HG02973 (cell line): ENCODE measurements at regions not wholly inside any gene's neighbourhood (a gene's known extent, or its start where the extent isn't known, plus 50 kb on each side); places are given as distances from the start of the nearest gene placed in this dataset.

ENCODE experiments used
- ATAC-seq: cut with Tn5 transposase; IDR thresholded peaks from one replicate; pipeline ENCODE4 v1.9.1; 2021; ENCODE audit warnings: moderate library complexity; ENCODE audit not compliant: unreplicated experiment

DNA sequence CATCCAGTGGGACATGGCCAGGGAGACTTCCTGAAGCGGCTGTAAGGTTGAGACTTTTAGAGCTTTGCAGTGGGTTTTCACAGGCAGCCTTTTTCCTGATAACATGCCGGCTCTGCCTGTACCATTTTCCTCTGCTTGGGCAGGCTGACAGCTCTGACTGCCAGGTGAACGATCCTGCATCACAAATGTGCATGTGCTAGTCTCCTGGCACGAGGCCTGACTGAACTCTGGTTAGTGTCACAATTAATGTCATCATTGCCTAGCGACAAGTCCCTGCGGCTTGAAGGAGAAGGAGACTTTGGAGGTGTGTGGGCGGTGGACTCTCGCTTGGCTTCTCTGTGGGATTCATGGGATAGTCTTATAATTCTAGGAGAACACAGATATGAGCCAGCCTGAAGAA, 783.6 kb upstream of the TSPY4 start:
- ATAC-seq = no peak

DNA sequence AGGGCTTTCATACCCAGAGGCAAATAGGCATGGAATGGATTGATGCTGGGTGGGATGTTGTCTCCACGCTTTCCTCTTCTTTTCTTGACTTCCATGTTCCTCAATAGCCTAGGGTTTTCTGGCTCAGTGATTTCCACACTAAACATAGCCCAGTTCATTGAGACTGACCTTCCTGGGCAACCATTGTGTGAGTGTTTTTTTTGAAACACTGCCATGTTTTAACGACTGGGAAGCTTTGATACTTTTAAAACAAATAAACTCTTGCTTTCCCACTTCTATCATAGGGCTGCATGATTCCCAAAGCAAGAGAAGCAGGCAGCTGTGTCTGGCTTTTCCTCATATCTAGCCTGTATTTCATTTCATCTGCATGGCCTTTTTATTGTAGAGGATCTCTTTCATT, 775.9 kb upstream of the TSPY4 start:
- ATAC-seq = no peak

DNA sequence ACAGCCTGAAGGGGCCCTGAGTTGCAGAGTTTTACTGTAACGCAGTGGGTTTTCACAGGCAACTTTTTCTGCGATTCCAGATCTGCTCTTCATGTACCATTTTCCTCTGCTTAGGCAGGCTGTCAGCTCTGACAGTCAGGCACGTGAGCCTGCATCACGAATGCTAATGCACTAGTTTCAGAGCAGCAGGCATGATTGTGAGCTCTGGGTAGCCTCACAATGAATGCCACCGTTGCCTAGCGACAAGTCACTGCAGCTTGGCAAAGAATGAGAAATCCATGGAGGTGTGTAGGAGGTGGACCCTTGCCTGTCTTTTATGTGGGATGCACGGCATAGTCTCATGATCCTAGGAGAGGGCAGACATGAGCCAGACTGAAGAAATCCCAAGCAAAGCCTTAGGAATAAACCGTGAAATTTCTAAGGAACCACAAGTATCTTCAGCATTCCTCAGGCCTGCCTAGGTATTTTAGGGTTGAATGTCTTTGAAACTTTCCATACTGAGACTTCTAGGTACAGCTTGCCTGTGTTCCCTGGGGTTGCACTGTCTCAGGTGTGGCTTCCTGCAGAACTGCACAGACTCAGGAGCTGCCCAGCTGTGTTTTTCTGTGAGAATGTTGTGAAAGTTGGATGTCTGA, 774.7 kb upstream of the TSPY4 start:
- no peak for ATAC-seq

DNA sequence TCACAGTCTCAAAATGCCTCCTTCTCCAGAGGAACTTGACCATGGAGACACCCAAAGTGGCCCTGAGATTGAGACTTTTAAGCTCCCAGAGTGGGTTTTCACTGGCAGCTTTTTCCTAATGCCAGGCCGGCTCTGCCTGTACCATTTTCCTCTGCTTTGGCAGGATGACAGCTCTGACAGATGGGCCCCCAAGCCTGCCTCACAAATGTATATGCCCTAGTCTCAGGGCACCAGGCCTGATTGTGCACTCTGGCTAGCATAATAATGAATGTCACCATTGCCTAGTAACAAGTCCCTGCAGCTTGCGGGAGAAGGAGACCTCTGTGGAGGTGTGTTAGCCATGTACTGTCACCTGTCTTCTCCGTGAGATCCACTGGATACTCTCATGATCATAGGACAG, 772.8 kb upstream of the TSPY4 start:
- ATAC-seq = no peak

GRCh38 chrY:8566198-8566597, 771.1 kb upstream of the TSPY4 start:
- ATAC-seq = no peak

- ATAC-seq = no peak
Observed at GRCh38 chrY:8570384-8570783, 766.9 kb upstream of the TSPY4 start.

GRCh38 chrY:8572916-8573315, 764.3 kb upstream of the TSPY4 start:
- no peak for ATAC-seq

DNA sequence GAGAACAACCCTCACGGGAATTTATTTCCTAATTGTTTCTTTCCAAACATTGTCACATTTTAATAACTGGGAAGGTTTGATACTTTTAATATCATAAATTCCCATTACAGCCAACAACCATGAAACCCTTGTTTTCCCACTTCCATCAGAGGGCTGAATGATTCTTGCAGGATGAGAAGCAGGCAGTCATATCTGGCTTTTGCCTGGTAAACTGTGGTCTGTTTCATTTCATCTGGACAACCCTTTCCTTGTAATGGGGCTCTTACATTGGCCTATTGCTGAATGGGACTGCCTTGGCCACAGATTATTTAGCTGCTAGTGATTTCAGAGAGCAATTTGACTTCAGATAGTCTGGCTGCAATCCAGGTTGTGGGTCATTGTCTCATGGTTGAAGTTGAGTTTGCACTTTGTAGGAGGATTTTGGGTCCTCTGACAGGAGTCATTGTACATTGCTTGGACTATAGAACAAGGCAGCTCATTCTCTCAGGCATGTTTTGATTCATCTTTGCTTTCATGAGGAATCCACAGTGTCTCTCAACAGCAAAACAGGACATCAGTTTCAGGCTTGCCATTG, 754.9 kb upstream of the TSPY4 start:
- ATAC-seq = no peak

DNA sequence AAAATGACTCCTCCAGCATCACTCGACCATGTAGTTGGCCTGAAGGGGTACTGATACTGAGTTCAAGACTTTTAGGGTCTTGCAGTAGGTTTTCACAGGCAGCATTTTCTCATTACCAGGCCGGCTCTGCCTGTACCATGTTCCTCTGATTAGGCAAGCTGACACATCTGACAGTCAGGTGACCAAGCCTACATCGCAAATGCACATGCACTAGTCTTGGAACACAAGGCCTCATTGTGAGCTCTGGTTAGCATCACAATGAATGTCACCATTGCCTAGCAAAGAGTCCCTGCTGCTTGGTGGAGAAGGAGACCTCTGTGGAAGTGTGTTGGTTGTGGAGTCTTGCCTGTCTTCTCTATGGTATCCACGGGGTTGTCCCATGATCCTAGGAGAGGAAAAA, 754.1 kb upstream of the TSPY4 start:
- no peak for ATAC-seq

- ATAC-seq = no peak
Observed at GRCh38 chrY:8590641-8591040, 746.6 kb upstream of the TSPY4 start.

GRCh38 chrY:8591821-8592516, 745.3 kb upstream of the TSPY4 start:
- ATAC-seq = no peak

- no peak for ATAC-seq
Observed at GRCh38 chrY:8594657-8595056, 742.6 kb upstream of the TSPY4 start.

DNA sequence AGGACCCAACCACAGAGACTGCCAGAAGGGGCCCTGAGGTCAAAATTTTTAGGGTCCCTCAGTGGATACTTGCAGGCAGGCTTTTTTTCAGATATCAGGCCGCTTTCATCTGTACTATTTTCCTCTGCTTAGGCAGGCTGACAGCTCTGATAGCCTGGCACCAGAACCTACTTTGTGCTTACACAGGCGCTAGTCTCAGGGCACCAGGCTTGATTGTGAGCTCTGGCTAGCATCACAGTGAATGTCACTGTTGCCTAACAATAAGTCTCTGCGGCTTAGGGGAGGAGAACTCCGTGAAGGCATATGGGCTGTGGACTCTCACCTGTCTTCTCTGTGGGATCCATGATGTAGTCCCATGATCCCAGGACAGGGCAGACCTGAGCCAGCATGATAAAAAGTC, 738.1 kb upstream of the TSPY4 start:
- no peak for ATAC-seq

GRCh38 chrY:8610620-8611019, 726.6 kb upstream of the TSPY4 start:
- no peak for ATAC-seq

DNA sequence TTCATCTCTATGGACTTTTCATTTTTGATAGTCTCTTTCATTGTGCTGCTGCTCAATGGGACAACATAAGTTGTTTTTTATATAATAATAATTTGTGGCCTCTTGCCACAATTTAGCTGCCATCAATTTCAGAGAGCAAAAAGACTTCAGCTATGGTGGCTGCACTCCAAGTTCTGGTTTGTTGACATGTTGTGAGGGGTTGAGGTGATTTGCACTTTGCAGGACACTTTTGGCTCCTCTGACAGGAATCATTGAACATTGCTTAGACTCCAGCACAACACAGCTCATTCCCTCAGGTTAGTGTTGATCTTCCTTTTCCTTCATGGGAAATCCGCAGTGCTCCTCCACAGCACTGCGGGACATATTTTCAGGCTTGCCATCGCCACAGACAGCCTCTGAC, 725.4 kb upstream of the TSPY4 start:
- ATAC-seq = no peak

DNA sequence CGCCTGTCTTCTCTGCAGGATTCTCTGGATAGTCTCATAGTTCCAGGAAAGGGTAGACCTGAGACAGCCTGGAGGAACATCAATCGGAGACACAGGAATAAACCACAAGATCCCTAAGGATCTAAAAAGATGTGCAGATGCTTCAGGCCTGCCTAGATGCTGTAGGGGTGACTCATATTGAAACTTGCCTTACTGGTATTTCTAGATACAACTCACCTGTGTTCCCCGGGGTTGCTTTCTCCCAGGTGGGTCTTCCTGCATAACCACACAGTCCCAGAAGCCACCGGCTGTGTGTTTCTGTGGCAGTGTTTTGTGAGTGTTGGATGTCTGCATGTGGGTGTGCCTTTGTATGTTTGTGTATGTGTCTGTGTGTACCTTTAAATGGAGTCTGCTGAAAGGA, 719.0 kb upstream of the TSPY4 start:
- ATAC-seq = no peak

DNA sequence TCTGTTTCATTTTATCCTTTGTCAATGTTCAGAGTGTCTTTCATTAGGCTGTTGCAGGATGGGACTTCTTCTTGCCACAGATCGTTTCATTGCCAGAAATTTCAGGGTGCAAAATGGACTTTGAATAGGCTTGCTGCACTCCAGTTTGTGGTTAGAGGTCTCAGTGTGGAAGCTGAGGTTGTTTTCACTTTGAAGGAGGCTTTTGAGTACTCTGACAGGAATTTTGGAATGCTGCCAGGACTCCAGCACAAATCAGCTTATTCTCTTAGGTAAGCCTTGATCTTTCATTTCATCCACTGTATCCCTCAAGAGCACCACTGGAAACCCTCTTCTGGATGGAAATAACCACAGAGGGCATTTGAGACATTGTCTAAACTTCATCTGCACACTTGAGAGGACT, 715.1 kb upstream of the TSPY4 start:
- ATAC-seq = no peak

DNA sequence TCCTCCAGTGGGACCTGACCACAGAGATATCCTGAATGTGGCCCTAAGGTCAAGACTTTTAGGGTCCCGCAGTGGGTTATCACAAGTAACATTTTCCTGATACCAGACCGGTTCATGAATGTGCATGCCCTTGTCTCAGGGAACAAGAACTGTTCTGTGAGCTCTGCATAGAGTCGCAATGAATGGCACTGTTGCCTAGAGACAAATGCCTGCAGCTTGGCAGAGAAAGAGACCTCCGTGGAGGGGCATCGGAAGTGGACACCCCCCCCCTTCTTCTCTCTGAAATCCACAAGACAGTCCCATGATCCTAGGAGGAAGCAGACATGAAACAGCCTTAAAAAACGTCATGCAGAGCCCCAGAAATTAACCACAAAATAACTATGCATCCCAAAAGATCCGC, 714.4 kb upstream of the TSPY4 start:
- ATAC-seq = no peak

DNA sequence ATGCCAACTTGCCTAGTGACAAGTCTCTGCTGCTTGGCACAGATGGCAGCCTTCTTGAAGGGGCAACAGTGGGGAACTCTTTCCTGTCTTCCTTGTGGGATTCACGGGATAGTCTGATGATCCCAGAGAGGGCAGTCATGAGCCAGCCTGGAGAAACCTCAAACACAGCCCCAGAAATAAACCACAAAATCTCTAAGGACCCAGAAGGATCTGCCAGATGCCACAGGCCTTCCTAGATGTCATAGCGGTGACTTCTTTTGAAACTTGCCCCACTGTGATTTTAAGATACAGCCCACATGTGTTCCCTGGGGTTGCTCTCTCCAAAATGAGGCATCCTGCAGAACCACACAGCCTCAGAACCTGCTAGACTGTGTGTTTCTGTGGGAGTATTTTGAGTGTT, 707.6 kb upstream of the TSPY4 start:
- ATAC-seq = no peak

- no peak for ATAC-seq
Observed at GRCh38 chrY:8638111-8638510, 699.2 kb upstream of the TSPY4 start.

DNA sequence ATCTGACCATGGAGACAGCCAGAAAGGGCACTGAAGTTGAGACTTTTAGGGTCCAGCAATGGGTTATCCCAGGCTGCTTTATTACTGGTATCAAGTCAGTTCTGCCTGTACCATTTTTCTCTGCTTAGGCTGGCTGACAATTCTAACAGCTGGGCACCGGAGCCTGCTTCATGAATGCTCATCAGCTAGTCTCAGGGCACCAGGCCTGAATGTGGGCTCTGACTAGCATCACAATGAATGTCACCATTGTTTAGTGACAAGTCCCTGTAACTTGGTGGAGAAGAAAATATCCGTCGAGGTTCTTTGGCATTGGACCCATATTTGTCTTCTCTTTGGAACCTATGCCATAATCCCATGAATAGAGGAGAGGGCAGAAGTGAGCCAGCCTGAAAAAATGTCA, 692.3 kb upstream of the TSPY4 start:
- ATAC-seq = no peak

DNA sequence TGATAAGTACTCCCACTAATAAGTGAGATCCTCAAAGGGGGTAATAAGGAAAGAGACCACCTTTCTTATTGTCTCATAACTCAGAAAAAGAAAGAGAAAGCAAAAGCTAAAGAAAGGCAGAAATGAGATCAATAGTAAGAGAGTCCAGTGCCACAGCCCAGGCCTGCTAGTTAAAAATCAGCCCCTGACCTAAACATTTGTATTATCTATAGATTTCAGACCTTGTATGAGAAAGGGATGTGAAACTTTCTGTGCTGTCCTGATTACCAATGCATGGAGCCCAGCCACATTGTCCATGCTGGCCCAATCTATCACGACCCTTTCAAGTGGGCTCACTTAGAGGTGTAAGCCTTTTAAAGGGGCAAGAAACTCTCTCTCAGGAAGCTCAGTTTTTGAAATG, 684.8 kb upstream of the TSPY4 start:
- no peak for ATAC-seq

GRCh38 chrY:8655017-8655416, 682.2 kb upstream of the TSPY4 start:
- ATAC-seq = no peak
